8988T (cell line): ENCODE measurements at regions not wholly inside any gene's neighbourhood (a gene's known extent, or its start where the extent isn't known, plus 50 kb on each side); places are given as distances from the start of the nearest gene placed in this dataset.

Experiments used
- DNase-seq: peaks from one replicate; pipeline ENCODE4 v3.0.0; 2011

- DNase-seq: no peak
Observed at GRCh38 chr12:86838711-86839110, 582.5 kb upstream of the MGAT4C start.

DNA sequence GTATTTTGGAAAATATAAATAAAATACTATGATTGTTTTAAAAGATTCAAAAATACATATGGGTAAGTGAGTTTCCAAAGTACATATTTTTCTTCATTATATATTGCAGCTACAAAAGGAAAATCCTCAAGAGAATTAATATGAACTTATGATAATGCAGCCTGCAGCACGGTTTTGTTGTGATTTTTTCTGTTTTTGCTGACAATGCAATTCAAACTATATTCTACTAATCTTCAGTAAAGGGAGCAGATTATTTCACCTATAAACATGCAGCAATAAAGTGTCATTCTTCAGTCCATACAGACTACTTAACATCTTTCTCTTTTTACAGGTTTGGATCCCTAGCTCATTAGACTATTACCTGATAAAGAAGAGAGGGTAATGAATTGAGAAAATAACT is 582.1 kb upstream of the MGAT4C start:
- DNase-seq: no peak

GRCh38 chr12:86837246-86837645 is 581.1 kb upstream of the MGAT4C start:
- no peak for DNase-seq

DNA sequence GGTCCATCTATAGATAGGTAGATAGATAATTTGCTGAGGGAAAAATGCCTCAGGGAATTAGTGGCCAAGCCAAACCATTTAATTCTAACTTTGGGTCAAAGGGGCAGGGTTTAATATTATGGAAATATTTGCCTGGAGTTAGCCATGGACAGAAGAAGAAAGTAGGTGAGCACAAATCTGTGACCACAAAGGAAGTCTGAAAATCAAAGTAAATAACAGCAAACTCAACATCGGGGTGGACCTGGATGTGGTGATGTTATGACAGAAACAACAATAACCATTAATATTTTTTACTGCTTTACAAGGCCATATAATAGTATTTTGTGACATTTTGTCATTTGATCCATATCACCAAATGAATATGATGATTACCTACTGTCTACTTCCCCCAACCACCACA is 578.0 kb upstream of the MGAT4C start:
- DNase-seq: no peak

DNA sequence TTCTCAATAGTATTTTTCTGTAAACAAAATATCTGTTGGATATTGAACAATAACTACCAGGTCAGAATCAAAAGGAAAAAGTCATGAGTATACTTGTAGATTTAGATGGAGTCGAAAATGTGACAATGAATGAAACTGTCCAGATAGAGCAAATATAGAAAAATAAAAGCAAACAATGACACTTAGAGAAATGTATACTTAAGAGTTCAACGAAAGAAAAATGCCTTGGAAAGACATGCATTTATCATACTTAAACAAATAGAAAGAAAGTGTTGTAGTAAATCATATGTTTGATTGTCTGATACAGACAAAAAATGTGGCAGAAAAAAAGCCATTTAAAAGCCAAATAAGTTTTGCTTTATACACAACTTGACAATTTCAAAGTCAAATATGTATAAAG is 571.2 kb upstream of the MGAT4C start:
- no peak for DNase-seq

- no peak for DNase-seq
Observed at GRCh38 chr12:86826051-86826450, 569.9 kb upstream of the MGAT4C start.

DNA sequence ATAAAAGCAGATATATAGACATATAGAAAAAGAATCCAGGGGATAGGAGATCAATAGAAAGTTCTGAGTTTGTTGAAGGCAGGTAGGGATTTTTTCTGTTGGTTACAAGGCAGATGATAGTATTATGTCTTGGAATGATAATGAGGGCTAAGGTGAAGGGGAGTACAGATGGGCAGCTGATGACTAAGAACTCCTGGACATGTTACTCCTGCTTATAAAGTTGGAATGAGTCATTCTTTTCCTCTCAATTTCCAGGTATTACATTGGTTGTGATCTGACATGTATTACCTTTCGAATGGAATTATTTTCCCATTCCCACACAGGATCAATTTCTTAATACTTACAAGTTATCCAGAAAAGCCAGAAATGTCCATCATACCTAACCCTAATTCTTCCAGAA is 545.2 kb upstream of the MGAT4C start:
- no peak for DNase-seq

DNA sequence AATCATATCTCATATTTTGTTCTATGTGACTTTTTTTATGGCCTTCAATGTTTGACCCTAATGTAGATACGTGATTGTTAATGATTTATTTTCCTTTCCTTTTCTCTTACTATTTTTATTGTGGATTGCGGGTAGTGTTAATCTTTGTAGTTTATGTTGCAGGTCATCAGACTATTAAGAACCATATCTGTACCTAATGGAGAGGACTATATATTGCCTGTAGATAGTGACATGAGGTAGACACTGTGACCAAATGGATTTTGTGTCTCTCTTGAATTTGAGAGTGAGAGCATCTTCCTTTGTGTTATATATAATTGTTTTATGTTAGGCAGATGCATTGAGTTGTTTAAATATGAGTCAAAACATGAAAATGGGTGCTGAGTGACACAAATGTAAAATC is 543.4 kb upstream of the MGAT4C start:
- DNase-seq: no peak

GRCh38 chr12:86796550-86796949 is 540.4 kb upstream of the MGAT4C start:
- no peak for DNase-seq

DNA sequence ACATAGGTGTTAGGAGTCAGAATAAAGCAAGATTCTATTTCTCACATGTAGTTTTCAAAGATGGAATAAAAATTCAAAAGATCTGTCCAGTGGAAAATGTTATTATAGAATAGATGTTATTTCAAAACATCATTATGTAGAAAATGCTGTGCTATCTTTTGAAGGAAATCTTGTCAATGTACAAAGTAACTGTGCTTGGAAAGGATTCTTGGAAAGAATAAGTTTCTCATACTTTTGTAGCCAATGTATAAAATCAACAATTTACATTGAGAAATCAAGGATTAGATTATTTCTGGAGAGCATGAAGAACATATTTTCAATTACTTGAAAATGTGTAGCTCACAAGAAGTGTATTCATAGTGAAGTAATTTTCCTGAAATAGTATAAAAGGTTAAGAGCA is 532.5 kb upstream of the MGAT4C start:
- DNase-seq: no peak

- DNase-seq: no peak
Observed at GRCh38 chr12:86787419-86787818, 531.2 kb upstream of the MGAT4C start.

GRCh38 chr12:86777325-86777724 is 521.1 kb upstream of the MGAT4C start:
- no peak for DNase-seq

DNA sequence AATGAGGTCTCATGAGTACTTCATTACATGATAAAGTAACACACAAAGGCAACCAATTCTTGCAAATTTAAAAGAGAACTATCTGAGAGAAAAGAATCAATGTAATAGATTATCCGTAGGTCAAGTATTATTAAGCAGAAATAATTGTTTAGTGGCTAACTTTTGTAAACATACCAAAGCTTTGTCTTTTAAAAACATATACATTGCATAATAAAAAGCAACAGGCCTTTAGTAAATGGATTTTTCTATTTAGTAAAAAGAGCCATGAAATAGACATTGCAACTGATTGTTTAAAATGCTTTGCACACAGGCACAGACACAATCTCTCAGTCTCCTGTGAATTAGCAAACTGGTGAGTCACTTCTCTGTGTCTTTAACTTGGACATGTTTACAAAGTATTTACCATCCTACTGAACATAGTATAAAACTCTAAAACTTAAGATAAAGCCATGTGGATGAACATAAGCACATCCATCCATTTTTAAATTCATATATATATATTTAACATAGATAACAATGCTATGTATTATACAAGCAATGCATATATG is 518.7 kb upstream of the MGAT4C start:
- no peak for DNase-seq

DNA sequence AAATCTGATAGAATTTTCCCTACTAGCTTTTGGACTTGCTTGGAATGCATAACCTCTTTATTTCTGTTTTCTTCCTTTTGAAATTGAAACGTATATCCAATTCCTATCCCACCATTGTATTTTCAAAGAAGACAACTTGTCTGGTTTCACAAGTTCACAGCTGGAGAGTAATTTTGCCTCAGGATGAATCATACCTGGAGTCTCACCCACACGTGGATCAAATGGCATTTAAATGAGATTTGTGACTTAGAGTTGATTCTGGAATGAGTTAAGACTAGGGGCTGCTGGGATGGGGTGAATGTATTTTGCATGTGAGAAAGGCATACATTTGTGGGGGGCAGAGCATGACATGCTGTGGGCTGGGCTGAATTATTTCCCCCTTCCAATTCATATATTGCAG is 516.5 kb upstream of the MGAT4C start:
- DNase-seq: no peak

GRCh38 chr12:86770871-86771270 is 514.7 kb upstream of the MGAT4C start:
- DNase-seq: no peak

GRCh38 chr12:86748894-86749293 is 492.7 kb upstream of the MGAT4C start:
- DNase-seq: no peak

GRCh38 chr12:86744547-86745212 is 488.5 kb upstream of the MGAT4C start:
- DNase-seq: no peak

- DNase-seq: no peak
Observed at GRCh38 chr12:86743875-86744536, 487.8 kb upstream of the MGAT4C start.

DNA sequence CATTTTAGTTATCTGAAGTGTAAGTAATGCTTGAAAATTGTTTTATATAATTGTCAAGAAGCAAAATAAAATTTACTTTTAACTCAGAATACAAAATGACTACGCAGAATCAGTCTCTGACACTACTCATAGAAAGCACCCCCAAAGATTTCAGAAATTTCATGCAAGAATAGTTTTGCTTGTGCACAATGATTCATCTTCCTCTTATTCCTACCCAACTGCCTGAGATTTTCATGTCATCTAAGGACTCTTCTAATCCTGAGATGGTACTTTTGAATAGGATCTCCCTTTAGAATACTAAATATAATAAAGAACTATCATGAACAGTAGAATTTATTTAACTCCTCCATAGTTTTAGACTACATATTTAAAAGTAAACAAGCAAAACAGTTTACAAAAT is 485.3 kb upstream of the MGAT4C start:
- DNase-seq: no peak

DNA sequence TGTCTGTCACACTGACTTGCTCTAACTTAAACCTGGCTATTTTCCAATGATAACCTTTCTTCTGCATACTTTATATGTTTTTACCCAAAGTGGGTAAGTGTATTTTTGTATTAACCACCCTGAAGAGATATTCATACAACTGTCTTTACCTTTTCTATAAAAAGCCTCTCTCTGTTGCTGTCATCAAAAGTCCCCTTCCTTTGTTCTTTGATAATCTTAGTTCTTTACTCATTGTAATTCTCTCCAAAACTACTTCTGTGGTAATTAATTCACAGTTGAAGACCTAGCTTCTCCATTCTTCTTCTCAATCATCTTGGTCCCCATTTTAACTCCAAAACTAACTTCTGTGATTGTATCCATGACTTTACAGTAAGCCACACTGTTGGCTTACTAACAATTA is 479.7 kb upstream of the MGAT4C start:
- DNase-seq: no peak

DNA sequence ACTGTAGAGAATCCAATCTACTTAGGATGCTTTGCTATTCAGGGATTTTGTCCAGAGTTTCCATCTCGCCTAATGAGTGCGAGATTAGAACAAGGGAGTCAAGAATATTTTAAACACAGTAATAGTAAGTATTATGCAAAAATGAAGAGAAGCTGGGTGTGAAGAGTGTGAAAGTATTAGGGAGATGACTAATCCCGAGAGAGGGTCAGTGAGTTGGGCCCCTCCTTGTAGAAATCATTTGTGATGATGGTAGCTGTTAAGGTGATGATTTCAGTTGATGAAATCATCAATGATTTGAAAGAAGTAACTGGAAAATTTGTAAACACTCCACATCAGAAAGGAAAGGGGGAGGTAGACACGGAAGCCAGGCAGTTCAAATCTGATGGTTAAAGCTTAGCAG is 478.9 kb upstream of the MGAT4C start:
- no peak for DNase-seq

DNA sequence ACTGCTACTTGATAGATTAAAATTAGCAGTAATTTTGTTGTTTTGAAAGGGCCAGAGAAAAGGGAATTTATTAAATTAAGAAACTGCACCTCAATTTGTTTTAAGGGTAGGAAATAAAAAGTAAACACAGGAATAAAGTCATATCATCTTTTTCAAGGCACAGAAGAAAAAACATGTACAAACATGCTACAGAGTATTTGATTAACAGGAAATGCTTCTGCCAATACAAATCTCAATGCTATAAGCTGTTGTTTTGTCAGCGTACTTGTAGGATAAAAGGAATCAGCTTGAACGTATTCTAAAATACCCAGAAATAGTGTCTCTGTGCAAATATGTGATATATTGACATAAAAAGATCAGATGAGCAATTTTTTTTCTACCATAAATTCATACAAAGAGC is 474.0 kb upstream of the MGAT4C start:
- DNase-seq: no peak

DNA sequence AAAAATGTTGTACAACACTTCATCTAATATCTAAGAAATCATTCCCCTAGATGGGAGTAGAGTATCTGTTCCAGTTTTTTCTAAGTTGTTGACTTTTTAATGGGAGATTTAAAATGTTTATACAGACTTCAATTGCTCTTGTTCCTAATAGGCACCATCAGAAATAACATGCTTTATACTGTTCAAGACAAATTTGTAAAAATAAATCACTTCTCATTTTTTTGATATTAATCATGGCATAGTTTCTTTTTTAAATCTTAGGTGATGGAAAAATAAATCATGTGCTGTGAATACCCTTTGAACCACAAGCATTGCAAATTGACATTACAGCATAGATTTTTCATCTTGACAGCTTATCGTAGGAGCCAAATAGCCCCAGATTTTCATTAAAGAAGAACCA is 473.5 kb upstream of the MGAT4C start:
- no peak for DNase-seq

DNA sequence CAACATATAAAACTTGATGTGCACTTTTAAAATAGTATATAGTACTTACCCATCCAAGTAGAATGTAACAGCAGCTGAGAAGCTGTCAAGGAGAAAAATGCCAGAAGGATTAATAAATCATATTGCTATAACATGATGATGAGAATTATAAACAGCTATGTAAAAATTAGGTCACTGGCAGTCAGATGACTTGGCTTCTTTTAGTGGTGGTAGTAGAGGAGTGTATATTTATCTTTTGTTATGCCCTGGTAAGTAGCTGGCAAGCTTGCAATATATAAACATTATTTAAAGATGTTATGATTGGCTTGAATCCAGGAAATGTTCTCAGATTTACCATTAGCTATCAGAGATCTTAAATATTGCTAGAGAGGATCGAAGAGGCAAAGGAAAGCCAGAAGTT is 471.0 kb upstream of the MGAT4C start:
- DNase-seq: no peak

DNA sequence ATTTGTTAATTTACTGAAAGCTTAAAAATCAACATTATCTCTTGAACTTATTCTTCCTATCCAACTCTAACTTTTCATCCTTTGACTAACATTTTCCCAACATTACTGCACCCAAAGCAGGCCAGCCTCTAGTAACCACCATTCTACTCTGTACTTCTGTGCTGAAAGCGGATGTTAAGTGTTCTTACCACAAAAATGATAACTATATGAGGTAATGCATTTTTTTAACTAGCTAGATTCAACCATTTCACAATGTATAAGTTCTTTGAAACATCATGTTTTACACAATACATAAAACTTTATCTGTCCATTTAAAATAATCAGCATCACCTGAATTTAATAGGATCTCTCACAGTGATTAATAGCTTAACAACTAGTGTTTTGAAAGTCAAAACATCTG is 468.5 kb upstream of the MGAT4C start:
- no peak for DNase-seq
